CD4-positive, alpha-beta T cell treated with Interleukin-15 for 1 hour (primary cell): ENCODE measurements at regions not wholly inside any gene's neighbourhood (a gene's known extent, or its start where the extent isn't known, plus 50 kb on each side); places are given as distances from the start of the nearest gene placed in this dataset.

Experiments used
- DNase-seq: peaks from one replicate; pipeline ENCODE4 v3.0.0-alpha.2; 2020

- no peak for DNase-seq
Measured at GRCh38 chr5:74206579-74207550, 433.7 kb downstream of the ENC1 start.

- DNase-seq, result no peak
Measured at GRCh38 chr5:74205767-74206578, 434.6 kb downstream of the ENC1 start.

GRCh38 chr5:74201334-74202081 is 439.0 kb downstream of the ENC1 start:
- DNase-seq, result no peak

GRCh38 chr5:74200560-74200959 is 440.0 kb downstream of the ENC1 start:
- DNase-seq, result no peak

GRCh38 chr5:74199436-74200210 is 440.9 kb downstream of the ENC1 start:
- no peak for DNase-seq

DNA sequence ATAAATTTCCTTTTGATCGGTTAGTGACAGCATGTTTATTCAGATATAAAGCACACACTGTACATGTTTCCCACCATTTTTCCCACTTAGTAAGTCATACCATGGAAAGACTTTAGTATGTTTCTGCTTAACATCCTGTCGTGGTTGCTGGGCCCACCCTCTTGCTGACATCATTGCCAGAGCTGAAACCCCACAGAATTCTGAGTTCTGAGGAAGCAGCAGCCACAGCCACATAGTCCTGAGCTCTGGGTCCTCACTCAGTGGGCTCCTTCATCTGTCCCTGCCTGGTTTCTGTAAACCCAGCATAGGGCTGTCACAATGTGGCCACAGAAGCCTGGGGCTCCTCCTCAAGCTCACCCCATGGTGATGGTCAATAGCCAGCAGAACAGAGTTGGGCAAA is 441.5 kb downstream of the ENC1 start:
- DNase-seq, result no peak

GRCh38 chr5:74198156-74198555 is 442.4 kb downstream of the ENC1 start:
- no peak for DNase-seq

DNA sequence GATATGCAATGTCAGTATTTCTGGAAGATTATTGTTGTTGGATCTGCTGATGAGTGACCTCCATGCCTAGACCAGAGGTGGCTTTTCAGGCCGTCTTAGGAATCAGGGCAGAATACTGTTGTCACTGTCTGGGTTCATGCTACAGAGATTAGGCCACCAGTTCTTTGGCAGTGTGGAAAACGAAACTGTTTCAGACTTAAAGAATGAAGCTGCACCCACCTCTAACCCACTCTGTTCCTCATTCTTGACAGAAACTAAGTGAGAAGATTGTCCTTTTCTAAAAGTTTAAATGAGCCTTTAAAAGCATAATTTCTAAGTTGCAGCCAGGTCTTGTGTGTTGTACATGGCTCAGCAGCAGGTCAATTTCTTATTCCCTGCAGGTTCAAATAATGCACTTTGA is 444.3 kb downstream of the ENC1 start:
- no peak for DNase-seq

- no peak for DNase-seq
Measured at GRCh38 chr5:74194196-74194595, 446.3 kb downstream of the ENC1 start.

- no peak for DNase-seq
Measured at GRCh38 chr5:74192606-74193299, 447.8 kb downstream of the ENC1 start.

GRCh38 chr5:74188351-74189105 is 452.0 kb downstream of the ENC1 start:
- DNase-seq, result no peak

GRCh38 chr5:74187757-74188156 is 452.8 kb downstream of the ENC1 start:
- no peak for DNase-seq

GRCh38 chr5:74186356-74187315 is 453.9 kb downstream of the ENC1 start:
- DNase-seq, result no peak

- DNase-seq, result no peak
Measured at GRCh38 chr5:74185599-74185998, 454.9 kb downstream of the ENC1 start.

GRCh38 chr5:74184649-74185048 is 455.9 kb downstream of the ENC1 start:
- no peak for DNase-seq

DNA sequence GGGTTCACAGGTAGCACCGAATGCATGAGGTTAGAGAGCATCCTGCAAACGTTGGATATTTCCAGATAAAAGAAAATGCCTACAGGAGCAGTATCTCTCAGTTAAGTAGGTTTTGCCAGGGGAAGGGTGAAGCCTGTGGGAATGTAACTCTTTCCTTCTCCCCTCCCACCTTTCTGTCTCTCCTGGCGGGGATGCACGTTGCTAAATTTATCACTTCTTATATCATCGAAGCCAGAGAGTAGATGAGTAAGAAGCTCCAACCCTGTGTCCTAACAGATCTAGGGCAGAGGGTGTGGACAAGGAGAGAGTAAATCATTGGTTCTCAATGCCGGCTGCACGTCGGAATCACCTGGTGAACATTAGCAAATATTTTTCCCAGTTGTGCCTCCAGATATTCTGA is 457.5 kb downstream of the ENC1 start:
- no peak for DNase-seq

- DNase-seq, result no peak
Measured at GRCh38 chr5:74182603-74183002, 457.9 kb downstream of the ENC1 start.

DNA sequence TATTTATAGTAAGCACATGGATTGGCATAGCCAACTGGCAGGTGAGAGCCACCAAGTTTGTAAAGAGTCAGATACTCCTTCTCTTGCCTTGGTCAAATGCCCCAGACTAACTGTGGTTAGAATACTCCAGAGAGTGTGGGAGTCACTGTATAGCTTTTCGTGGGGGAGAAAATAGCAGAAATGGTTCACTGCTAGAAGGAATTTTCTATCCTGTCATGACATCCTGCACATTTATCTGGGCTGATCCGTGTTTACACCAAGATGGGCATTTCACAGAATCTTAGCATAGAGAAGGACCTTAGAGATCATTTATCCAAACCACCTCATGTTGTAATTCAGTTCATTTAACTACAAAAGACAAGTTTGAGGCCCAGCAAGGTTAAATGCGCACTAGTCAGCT is 460.8 kb downstream of the ENC1 start:
- DNase-seq, result no peak

DNA sequence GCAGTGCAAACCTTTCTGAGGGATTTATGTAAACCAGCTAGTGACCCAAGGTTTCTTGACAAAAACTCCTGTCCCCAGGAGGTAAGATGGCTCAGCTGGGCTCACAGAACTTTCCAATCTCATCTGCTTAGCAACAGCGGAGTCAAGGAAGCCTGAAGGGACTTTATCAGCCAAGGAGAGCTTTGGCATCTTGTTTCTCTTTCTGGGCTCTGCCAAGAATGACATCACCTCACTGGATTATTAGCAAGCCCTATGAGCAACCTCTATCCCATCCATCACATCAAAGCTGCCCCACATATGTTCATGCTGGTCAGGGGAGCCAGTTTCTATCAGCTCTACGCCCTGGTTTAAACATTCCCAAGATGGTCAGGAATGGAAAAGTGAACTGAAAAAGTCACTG is 461.3 kb downstream of the ENC1 start:
- no peak for DNase-seq

DNA sequence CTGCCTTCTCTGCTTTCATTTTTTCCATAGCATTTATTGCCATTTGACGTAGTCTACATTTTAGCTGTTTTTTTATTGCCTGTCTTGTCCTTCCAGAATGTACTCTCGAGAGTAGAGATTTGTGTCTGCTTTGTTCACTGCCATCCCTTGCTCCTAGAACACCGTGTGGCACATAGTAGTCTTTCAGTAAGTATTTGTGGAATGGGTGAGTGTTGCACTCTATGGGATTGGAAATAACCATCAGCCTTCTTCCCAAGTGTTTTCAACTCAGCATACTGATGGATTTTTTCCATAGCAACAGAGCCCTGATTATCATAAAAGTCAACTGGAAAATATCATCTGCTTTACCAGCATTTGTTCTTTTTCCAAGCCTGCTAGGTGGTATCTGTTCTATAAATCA is 462.6 kb downstream of the ENC1 start:
- DNase-seq, result no peak
